IPS-11a (cell line): ENCODE measurements at regions not wholly inside any gene's neighbourhood (a gene's known extent, or its start where the extent isn't known, plus 50 kb on each side); places are given as distances from the start of the nearest gene placed in this dataset.

Experiments
- H3K4me3 ChIP-seq: one replicate; pipeline ENCODE4 v1.5.1; 2013; ENCODE audit warnings: low read depth, low read length, control low read depth

GRCh38 chr12:126534495-126534894, 1469.3 kb downstream of the AACS start:
- no peak overlapping the region for H3K4me3 ChIP-seq

GRCh38 chr12:126534942-126535341, 1469.7 kb downstream of the AACS start:
- no peak overlapping the region for H3K4me3 ChIP-seq

GRCh38 chr12:126535971-126536370, 1470.7 kb downstream of the AACS start:
- no peak overlapping the region for H3K4me3 ChIP-seq

GRCh38 chr12:126537961-126538530, 1472.8 kb downstream of the AACS start:
- H3K4me3 ChIP-seq: no peak overlapping the region

GRCh38 chr12:126538888-126539287, 1473.7 kb downstream of the AACS start:
- no peak overlapping the region for H3K4me3 ChIP-seq

- H3K4me3 ChIP-seq: no peak overlapping the region
These were observed 1480.2 kb downstream of the AACS start for GRCh38 chr12:126545411-126545810.

GRCh38 chr12:126547905-126548304, 1482.7 kb downstream of the AACS start:
- no peak overlapping the region for H3K4me3 ChIP-seq

- H3K4me3 ChIP-seq: no peak overlapping the region
These were observed 1486.6 kb downstream of the AACS start for GRCh38 chr12:126551869-126552268.

GRCh38 chr12:126554625-126555024, 1489.4 kb downstream of the AACS start:
- no peak overlapping the region for H3K4me3 ChIP-seq

- H3K4me3 ChIP-seq: no peak overlapping the region
These were observed 1492.4 kb downstream of the AACS start for GRCh38 chr12:126557659-126558058.

GRCh38 chr12:126558219-126558618, 1493.0 kb downstream of the AACS start:
- H3K4me3 ChIP-seq: no peak overlapping the region

- no peak overlapping the region for H3K4me3 ChIP-seq
These were observed 1493.6 kb downstream of the AACS start for GRCh38 chr12:126558810-126559209.

- H3K4me3 ChIP-seq: no peak overlapping the region
These were observed 1501.8 kb downstream of the AACS start for GRCh38 chr12:126567016-126567415.

GRCh38 chr12:126569706-126570105, 1504.5 kb downstream of the AACS start:
- no peak overlapping the region for H3K4me3 ChIP-seq

- H3K4me3 ChIP-seq: no peak overlapping the region
These were observed 1505.3 kb downstream of the AACS start for GRCh38 chr12:126570566-126570965.

- H3K4me3 ChIP-seq: no peak overlapping the region
These were observed 1506.9 kb downstream of the AACS start for GRCh38 chr12:126572170-126572569.

- no peak overlapping the region for H3K4me3 ChIP-seq
These were observed 1516.4 kb downstream of the AACS start for GRCh38 chr12:126581655-126582054.

- H3K4me3 ChIP-seq: no peak overlapping the region
These were observed 1517.0 kb downstream of the AACS start for GRCh38 chr12:126582231-126582630.

GRCh38 chr12:126588586-126589249, 1523.5 kb downstream of the AACS start:
- no peak overlapping the region for H3K4me3 ChIP-seq

- H3K4me3 ChIP-seq: no peak overlapping the region
These were observed 1526.3 kb downstream of the AACS start for GRCh38 chr12:126591533-126591932.

- no peak overlapping the region for H3K4me3 ChIP-seq
These were observed 1536.2 kb downstream of the AACS start for GRCh38 chr12:126601184-126602170.

- no peak overlapping the region for H3K4me3 ChIP-seq
These were observed 1537.4 kb downstream of the AACS start for GRCh38 chr12:126602612-126603011.
